C4-2B (cell line): ENCODE measurements at regions not wholly inside any gene's neighbourhood (a gene's known extent, or its start where the extent isn't known, plus 50 kb on each side); places are given as distances from the start of the nearest gene placed in this dataset.

ENCODE experiments used
- ZFX ChIP-seq: fragments of 450-650 bp; IDR thresholded peaks from 2 replicates; pipeline ENCODE4 v1.6.1; 2017
- TF ChIP-seq, protein P1 (sequence below): fragments of 450-650 bp; conservative IDR thresholded peaks from 2 replicates; pipeline ENCODE4 v1.5.1; 2017; ENCODE audit warnings: mild to moderate bottlenecking

GRCh38 chr2:51778806-51779205 lies 746.9 kb upstream of the NRXN1 start:
- TF ChIP-seq, protein P1, sequence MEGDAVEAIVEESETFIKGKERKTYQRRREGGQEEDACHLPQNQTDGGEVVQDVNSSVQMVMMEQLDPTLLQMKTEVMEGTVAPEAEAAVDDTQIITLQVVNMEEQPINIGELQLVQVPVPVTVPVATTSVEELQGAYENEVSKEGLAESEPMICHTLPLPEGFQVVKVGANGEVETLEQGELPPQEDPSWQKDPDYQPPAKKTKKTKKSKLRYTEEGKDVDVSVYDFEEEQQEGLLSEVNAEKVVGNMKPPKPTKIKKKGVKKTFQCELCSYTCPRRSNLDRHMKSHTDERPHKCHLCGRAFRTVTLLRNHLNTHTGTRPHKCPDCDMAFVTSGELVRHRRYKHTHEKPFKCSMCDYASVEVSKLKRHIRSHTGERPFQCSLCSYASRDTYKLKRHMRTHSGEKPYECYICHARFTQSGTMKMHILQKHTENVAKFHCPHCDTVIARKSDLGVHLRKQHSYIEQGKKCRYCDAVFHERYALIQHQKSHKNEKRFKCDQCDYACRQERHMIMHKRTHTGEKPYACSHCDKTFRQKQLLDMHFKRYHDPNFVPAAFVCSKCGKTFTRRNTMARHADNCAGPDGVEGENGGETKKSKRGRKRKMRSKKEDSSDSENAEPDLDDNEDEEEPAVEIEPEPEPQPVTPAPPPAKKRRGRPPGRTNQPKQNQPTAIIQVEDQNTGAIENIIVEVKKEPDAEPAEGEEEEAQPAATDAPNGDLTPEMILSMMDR: no peak
- no peak for TF ChIP-seq ZFX
